ENCODE measurements at regions not wholly inside any gene's neighbourhood (a gene's known extent, or its start where the extent isn't known, plus 50 kb on each side); places are given as distances from the start of the nearest gene placed in this dataset.
"Not testable (repeated sequence)": the region's sequence is repeated elsewhere in the genome, so short reads cannot be mapped to it uniquely, and the experiment has no call there.

GRCh38 chr6:112967974-112968373 is 620.8 kb downstream of the RFPL4B start:
- Histone ChIP-seq H3K27me3 (no peaks in the 10 kb centered on the region), H3K4me3 (no peak overlapping the region), H3K27ac (no peak overlapping the region), H3K36me3 (no peaks in the 10 kb centered on the region), H3K9me3 (no peaks in the 10 kb centered on the region), H3K4me1 (no peaks in the 10 kb centered on the region)
- intact Hi-C loops (cut with DNase I; ENCODE audit: low total_unique reads), result no loop called here
- TF ChIP-seq CTCF (IDR thresholded peaks at IDR 0.05), result no peak
- no peak for DNase-seq

- no peak for DNase-seq
- intact Hi-C loops (cut with DNase I; ENCODE audit: low total_unique reads), result no loop called here
- no peaks in the 10 kb centered on the region for H3K27me3 ChIP-seq
- no peak overlapping the region for H3K27ac ChIP-seq
- no peaks in the 10 kb centered on the region for H3K36me3 ChIP-seq
- H3K4me3 ChIP-seq, result no peak overlapping the region
- no peak for TF ChIP-seq CTCF (IDR thresholded peaks at IDR 0.05)
- H3K4me1 ChIP-seq, result no peaks in the 10 kb centered on the region
- peaks cover 0 to 7% (median 0%) of the 10 kb centered on the region in 3 donors for H3K9me3 ChIP-seq
These were observed 624.5 kb downstream of the RFPL4B start for GRCh38 chr6:112971651-112972050.

- H3K9me3 ChIP-seq; H3K27me3 ChIP-seq; H3K27ac ChIP-seq; DNase-seq; H3K36me3 ChIP-seq; H3K4me1 ChIP-seq; H3K4me3 ChIP-seq; intact Hi-C loops (cut with DNase I; ENCODE audit: low total_unique reads): not testable (repeated sequence)
These were observed 627.8 kb downstream of the RFPL4B start for GRCh38 chr6:112974931-112975330.

GRCh38 chr6:112976579-112976978 is 629.4 kb downstream of the RFPL4B start:
- intact Hi-C loops (cut with DNase I; ENCODE audit: low total_unique reads); H3K27me3 ChIP-seq: not testable (repeated sequence)

GRCh38 chr6:112979830-112980229 is 632.7 kb downstream of the RFPL4B start:
- intact Hi-C loops (cut with DNase I; ENCODE audit: low total_unique reads), result no loop called here
- Histone ChIP-seq H3K4me1 (peaks cover 0 to 6% (median 0%) of the 10 kb centered on the region in 4 donors), H3K27me3 (no peaks in the 10 kb centered on the region), H3K36me3 (no peaks in the 10 kb centered on the region), H3K4me3 (no peak overlapping the region), H3K27ac (no peak overlapping the region), H3K9me3 (peaks cover 0 to 7% (median 0%) of the 10 kb centered on the region in 3 donors)
- no peak for DNase-seq
- TF ChIP-seq CTCF (IDR thresholded peaks at IDR 0.05), result no peak

More at GRCh38 chr6:112976579-112976978, 629.4 kb downstream of the RFPL4B start:
- DNase-seq, H3K27ac ChIP-seq, H3K36me3 ChIP-seq, H3K4me3 ChIP-seq, H3K9me3 ChIP-seq, H3K4me1 ChIP-seq: not testable (repeated sequence)

- intact Hi-C loops (cut with DNase I; ENCODE audit: low total_unique reads), result no loop called here
These were observed 633.5 kb downstream of the RFPL4B start for GRCh38 chr6:112980676-112981075.

More at GRCh38 chr6:112980676-112981075, 633.5 kb downstream of the RFPL4B start:
- DNase-seq, result no peak
- no peaks in the 10 kb centered on the region for H3K36me3 ChIP-seq
- no peak overlapping the region for H3K4me3 ChIP-seq
- H3K27me3 ChIP-seq, result no peaks in the 10 kb centered on the region
- H3K4me1 ChIP-seq, result peaks cover 0 to 6% (median 0%) of the 10 kb centered on the region in 4 donors
- no peak overlapping the region for H3K27ac ChIP-seq
- no peak for TF ChIP-seq CTCF (IDR thresholded peaks at IDR 0.05)
- peaks cover 0 to 7% (median 0%) of the 10 kb centered on the region in 3 donors for H3K9me3 ChIP-seq

All from tibial artery (tissue), 4 donors.